Dermis microvascular lymphatic vessel endothelial cell (primary cell): ENCODE measurements at regions not wholly inside any gene's neighbourhood (a gene's known extent, or its start where the extent isn't known, plus 50 kb on each side); places are given as distances from the start of the nearest gene placed in this dataset.

Experiments
- DNase-seq, 2 donors: peaks; one replicate each; pipeline versions ENCODE4 v3.0.0 to v3.0.0-alpha.2; 2010; ENCODE audit warnings: low read depth in 2 of 2

- no peak for DNase-seq
Measured at GRCh38 chr2:177342736-177343135, 49.8 kb upstream of the AGPS start.
